Liver (tissue), 8 donors: ENCODE measurements at regions not wholly inside any gene's neighbourhood (a gene's known extent, or its start where the extent isn't known, plus 50 kb on each side); places are given as distances from the start of the nearest gene placed in this dataset.

Experiments used
- DNase-seq: peaks from one replicate; pipeline ENCODE4 v3.0.0-alpha.2; 2017; ENCODE audit warnings: low spot score
- H3K27ac ChIP-seq, 2 donors: one replicate each; pipeline ENCODE4 v1.7.0; 2013; ENCODE audit warnings: inconsistent platforms in 2 of 2, low read length in 2 of 2, control low read depth in 1 of 2, low read depth in 1 of 2, mild to moderate bottlenecking in 1 of 2
- H3K27me3 ChIP-seq, 4 donors: one replicate each; pipeline versions ENCODE4 v1.6.1 to v1.7.0; 2013; ENCODE audit warnings: low read length in 3 of 4, inconsistent platforms in 1 of 4, mild to moderate bottlenecking in 1 of 4, moderate library complexity in 1 of 4; ENCODE audit not compliant: control insufficient read depth in 4 of 4, insufficient read depth in 4 of 4
- H3K36me3 ChIP-seq, 4 donors: one replicate each; pipeline versions ENCODE4 v1.6.1 to v1.7.0; 2013; ENCODE audit warnings: low read length in 3 of 4, mild to moderate bottlenecking in 3 of 4, low read depth in 1 of 4, moderate library complexity in 1 of 4; ENCODE audit not compliant: control insufficient read depth in 4 of 4, insufficient read depth in 3 of 4
- H3K4me1 ChIP-seq, 4 donors: one replicate each; pipeline versions ENCODE4 v1.6.1 to v1.7.0; 2013; ENCODE audit warnings: low read length in 3 of 4, mild to moderate bottlenecking in 3 of 4, moderate library complexity in 1 of 4; ENCODE audit not compliant: control insufficient read depth in 4 of 4, insufficient read depth in 4 of 4
- H3K4me3 ChIP-seq, 3 donors: one replicate each; pipeline versions ENCODE4 v1.6.1 to v1.7.0; 2013; ENCODE audit warnings: low read length in 3 of 3, control low read depth in 1 of 3, low read depth in 1 of 3, mild to moderate bottlenecking in 1 of 3
- H3K9ac ChIP-seq, 2 donors: one replicate each; pipeline ENCODE4 v1.7.0; 2013; ENCODE audit warnings: low read length in 2 of 2, mild to moderate bottlenecking in 2 of 2, moderate library complexity in 2 of 2, control low read depth in 1 of 2, low read depth in 1 of 2
- H3K9me3 ChIP-seq, 4 donors: one replicate each; pipeline versions ENCODE4 v1.6.1 to v1.7.0; 2013; ENCODE audit warnings: low read length in 3 of 4; ENCODE audit not compliant: control insufficient read depth in 4 of 4
- ATF3 ChIP-seq: IDR thresholded peaks from 2 replicates; pipeline ENCODE4 v1.6.1; 2016; ENCODE audit warnings: antibody characterized with exemption
- EGR1 ChIP-seq, 2 donors: IDR thresholded peaks; 2 replicates each; pipeline ENCODE4 v1.6.1; 2016 to 2018; ENCODE audit warnings: antibody characterized with exemption in 2 of 2, low read depth in 2 of 2
- FOXA1 ChIP-seq: IDR thresholded peaks from 2 replicates; pipeline ENCODE4 v1.6.1; 2016; ENCODE audit warnings: antibody characterized with exemption
- FOXA2 ChIP-seq: IDR thresholded peaks from 2 replicates; pipeline ENCODE4 v1.6.1; 2016; ENCODE audit warnings: antibody characterized with exemption
- GABPA ChIP-seq, 2 donors: IDR thresholded peaks in 1 of 2; conservative IDR thresholded peaks in 1 of 2; 2 replicates each; pipeline ENCODE4 v1.6.1; 2016; ENCODE audit warnings: antibody characterized with exemption in 2 of 2, mild to moderate bottlenecking in 1 of 2, moderate library complexity in 1 of 2
- HNF4A ChIP-seq, 2 donors: conservative IDR thresholded peaks; 2 replicates each; pipeline ENCODE4 v1.6.1; 2016; ENCODE audit warnings: antibody characterized with exemption in 2 of 2, mild to moderate bottlenecking in 2 of 2
- HNF4G ChIP-seq: IDR thresholded peaks from 2 replicates; pipeline ENCODE4 v1.6.1; 2016; ENCODE audit warnings: antibody characterized with exemption
- JUND ChIP-seq, 2 donors: IDR thresholded peaks; 2 replicates each; pipeline ENCODE4 v1.6.1; 2016; ENCODE audit warnings: antibody characterized with exemption in 2 of 2
- MAX ChIP-seq: IDR thresholded peaks from 2 replicates; pipeline ENCODE4 v1.6.1; 2016; ENCODE audit warnings: antibody characterized with exemption
- NR2F2 ChIP-seq: IDR thresholded peaks from 2 replicates; pipeline ENCODE4 v1.6.1; 2016; ENCODE audit warnings: antibody characterized with exemption
- RAD21 ChIP-seq, 2 donors: IDR thresholded peaks; 2 replicates each; pipeline ENCODE4 v1.6.1; 2016; ENCODE audit warnings: antibody characterized with exemption in 2 of 2, mild to moderate bottlenecking in 2 of 2
- RXRA ChIP-seq, 2 donors: IDR thresholded peaks; 2 replicates each; pipeline ENCODE4 v1.6.1; 2017 to 2018; ENCODE audit warnings: antibody characterized with exemption in 2 of 2, mild to moderate bottlenecking in 1 of 2
- SP1 ChIP-seq: IDR thresholded peaks from 2 replicates; pipeline ENCODE4 v1.6.1; 2018; ENCODE audit warnings: antibody characterized with exemption, mild to moderate bottlenecking
- TAF1 ChIP-seq: conservative IDR thresholded peaks from 2 replicates; pipeline ENCODE4 v1.6.1; 2016; ENCODE audit warnings: antibody characterized with exemption, mild to moderate bottlenecking
- YY1 ChIP-seq: IDR thresholded peaks from 2 replicates; pipeline ENCODE4 v1.6.1; 2016; ENCODE audit warnings: antibody characterized with exemption, mild to moderate bottlenecking
- ZBTB33 ChIP-seq: IDR thresholded peaks from 2 replicates; pipeline ENCODE4 v1.6.1; 2016; ENCODE audit warnings: antibody characterized with exemption
- WGBS: extraction: QIAGEN DNeasy Blood & Tissue Kit; methylation state at CpG from one replicate; pipeline ENCODE4 v1.1.7; 2013; 5-methylcytosine and 5-hydroxymethylcytosine counted together
- TF ChIP-seq, protein P1 (sequence below): fragments of 150-350 bp; IDR thresholded peaks from 2 replicates; pipeline ENCODE4 v1.5.1; 2017; ENCODE audit warnings: improper control_type of control experiment, low read depth, low read length; ENCODE audit not compliant: missing input control
- donor health status: healthy.
- donor health status: healthy.
- donor health status: healthy.
- donor health status: healthy.
- donor health status: healthy.

- H3K4me1 ChIP-seq: no peaks in the 10 kb centered on the region
- peaks cover 0 to 4% (median 1%) of the 10 kb centered on the region in 4 donors for H3K9me3 ChIP-seq
- H3K27ac ChIP-seq: no peak overlapping the region
- H3K9ac ChIP-seq: no peak overlapping the region
- DNase-seq: no peak
- TF ChIP-seq RAD21 (IDR thresholded peaks at IDR 0.05): no peak
- no peak for TF ChIP-seq TAF1
- TF ChIP-seq, protein P1, sequence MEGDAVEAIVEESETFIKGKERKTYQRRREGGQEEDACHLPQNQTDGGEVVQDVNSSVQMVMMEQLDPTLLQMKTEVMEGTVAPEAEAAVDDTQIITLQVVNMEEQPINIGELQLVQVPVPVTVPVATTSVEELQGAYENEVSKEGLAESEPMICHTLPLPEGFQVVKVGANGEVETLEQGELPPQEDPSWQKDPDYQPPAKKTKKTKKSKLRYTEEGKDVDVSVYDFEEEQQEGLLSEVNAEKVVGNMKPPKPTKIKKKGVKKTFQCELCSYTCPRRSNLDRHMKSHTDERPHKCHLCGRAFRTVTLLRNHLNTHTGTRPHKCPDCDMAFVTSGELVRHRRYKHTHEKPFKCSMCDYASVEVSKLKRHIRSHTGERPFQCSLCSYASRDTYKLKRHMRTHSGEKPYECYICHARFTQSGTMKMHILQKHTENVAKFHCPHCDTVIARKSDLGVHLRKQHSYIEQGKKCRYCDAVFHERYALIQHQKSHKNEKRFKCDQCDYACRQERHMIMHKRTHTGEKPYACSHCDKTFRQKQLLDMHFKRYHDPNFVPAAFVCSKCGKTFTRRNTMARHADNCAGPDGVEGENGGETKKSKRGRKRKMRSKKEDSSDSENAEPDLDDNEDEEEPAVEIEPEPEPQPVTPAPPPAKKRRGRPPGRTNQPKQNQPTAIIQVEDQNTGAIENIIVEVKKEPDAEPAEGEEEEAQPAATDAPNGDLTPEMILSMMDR: no peak
- TF ChIP-seq MAX: no peak
- no peak for TF ChIP-seq ZBTB33
- no peak for TF ChIP-seq HNF4A (conservative IDR thresholded peaks at IDR 0.05)
- no peak for TF ChIP-seq GABPA (IDR thresholded peaks at IDR 0.05 in 1 of 2, conservative IDR thresholded peaks at IDR 0.05 in 1 of 2)
- TF ChIP-seq FOXA1: no peak
- TF ChIP-seq SP1: no peak
- TF ChIP-seq RXRA (IDR thresholded peaks at IDR 0.05): no peak
- no peak for TF ChIP-seq YY1
- TF ChIP-seq FOXA2: no peak
- TF ChIP-seq ATF3: no peak
- no peak overlapping the region for H3K4me3 ChIP-seq
- WGBS: 63% methylated on average over 4 of the region's 4 CpGs
- H3K27me3 ChIP-seq: peaks cover 0 to 4% (median 0%) of the 10 kb centered on the region in 4 donors
- no peaks in the 10 kb centered on the region for H3K36me3 ChIP-seq
These were observed 374.8 kb downstream of the SLC4A3 start for GRCh38 chr2:220002251-220002650.

DNA sequence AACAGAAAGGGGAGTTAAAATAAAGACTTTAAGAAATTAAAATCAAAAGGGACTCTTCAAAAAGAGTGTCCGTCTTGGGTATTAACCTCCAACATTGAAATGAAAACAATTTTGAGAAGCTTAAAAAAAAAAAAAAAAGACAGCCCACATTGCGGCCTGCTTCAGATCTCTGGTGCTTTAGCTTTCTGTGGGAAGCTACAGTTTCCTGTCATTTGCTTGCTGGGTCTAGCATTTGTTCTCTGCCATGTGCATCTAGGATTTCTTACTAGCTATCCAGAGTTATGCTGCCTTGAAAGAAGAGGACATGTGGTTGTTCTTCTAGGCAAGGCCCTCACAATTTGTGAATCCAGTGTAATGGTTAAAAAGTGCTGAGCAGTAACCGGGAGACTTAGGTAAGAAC lies 375.3 kb downstream of the SLC4A3 start:
- 86% methylated on average over 3 of the region's 3 CpGs for WGBS
- Histone ChIP-seq H3K27me3 (peaks cover 0 to 2% (median 0%) of the 10 kb centered on the region in 4 donors), H3K36me3 (no peaks in the 10 kb centered on the region), H3K9me3 (peaks cover 0 to 4% (median 1%) of the 10 kb centered on the region in 4 donors), H3K27ac (no peak overlapping the region), H3K4me1 (no peaks in the 10 kb centered on the region), H3K9ac (no peak overlapping the region), H3K4me3 (no peak overlapping the region)
- no peak for DNase-seq
- no peak for TF ChIP-seq EGR1 (IDR thresholded peaks at IDR 0.05; ENCODE audit: low read depth in 2 of 2)
- no peak for TF ChIP-seq HNF4G
- TF ChIP-seq, protein P1: no peak
- TF ChIP-seq SP1: no peak
- no peak for TF ChIP-seq JUND (IDR thresholded peaks at IDR 0.05)
- no peak for TF ChIP-seq TAF1
- TF ChIP-seq FOXA2: no peak
- TF ChIP-seq RXRA (IDR thresholded peaks at IDR 0.05): no peak
- no peak for TF ChIP-seq NR2F2
- TF ChIP-seq GABPA (IDR thresholded peaks at IDR 0.05 in 1 of 2, conservative IDR thresholded peaks at IDR 0.05 in 1 of 2): no peak
- TF ChIP-seq RAD21 (IDR thresholded peaks at IDR 0.05): no peak
